HEK293T (cell line): ENCODE measurements at regions not wholly inside any gene's neighbourhood (a gene's known extent, or its start where the extent isn't known, plus 50 kb on each side); places are given as distances from the start of the nearest gene placed in this dataset.

Experiments used
- CTBP1 ChIP-seq: fragments of 450-650 bp; IDR thresholded peaks from 2 replicates; pipeline ENCODE4 v1.6.1; 2016; ENCODE audit warnings: borderline replicate concordance
- FOXA1 ChIP-seq: fragments of 450-650 bp; IDR thresholded peaks from 2 replicates; pipeline ENCODE4 v1.6.1; 2016; ENCODE audit warnings: mild to moderate bottlenecking
- FOXK2 ChIP-seq: fragments of 450-650 bp; IDR thresholded peaks from 2 replicates; pipeline ENCODE4 v1.6.1; 2016; ENCODE audit warnings: mild to moderate bottlenecking
- FOXM1 ChIP-seq: fragments of 450-650 bp; IDR thresholded peaks from 2 replicates; pipeline ENCODE4 v1.6.1; 2017; ENCODE audit warnings: mild to moderate bottlenecking, borderline replicate concordance
- HDGF ChIP-seq: fragments of 450-650 bp; IDR thresholded peaks from 2 replicates; pipeline ENCODE4 v1.6.1; 2017; ENCODE audit warnings: antibody characterized with exemption, borderline replicate concordance
- SP1 ChIP-seq: fragments of 450-650 bp; IDR thresholded peaks from 2 replicates; pipeline ENCODE4 v1.6.1; 2017
- SUZ12 ChIP-seq: fragments of 450-650 bp; IDR thresholded peaks from 2 replicates; pipeline ENCODE4 v1.6.1; 2016; ENCODE audit warnings: mild to moderate bottlenecking
- ZNF384 ChIP-seq: fragments of 450-650 bp; IDR thresholded peaks from 2 replicates; pipeline ENCODE4 v1.6.1; 2016

DNA sequence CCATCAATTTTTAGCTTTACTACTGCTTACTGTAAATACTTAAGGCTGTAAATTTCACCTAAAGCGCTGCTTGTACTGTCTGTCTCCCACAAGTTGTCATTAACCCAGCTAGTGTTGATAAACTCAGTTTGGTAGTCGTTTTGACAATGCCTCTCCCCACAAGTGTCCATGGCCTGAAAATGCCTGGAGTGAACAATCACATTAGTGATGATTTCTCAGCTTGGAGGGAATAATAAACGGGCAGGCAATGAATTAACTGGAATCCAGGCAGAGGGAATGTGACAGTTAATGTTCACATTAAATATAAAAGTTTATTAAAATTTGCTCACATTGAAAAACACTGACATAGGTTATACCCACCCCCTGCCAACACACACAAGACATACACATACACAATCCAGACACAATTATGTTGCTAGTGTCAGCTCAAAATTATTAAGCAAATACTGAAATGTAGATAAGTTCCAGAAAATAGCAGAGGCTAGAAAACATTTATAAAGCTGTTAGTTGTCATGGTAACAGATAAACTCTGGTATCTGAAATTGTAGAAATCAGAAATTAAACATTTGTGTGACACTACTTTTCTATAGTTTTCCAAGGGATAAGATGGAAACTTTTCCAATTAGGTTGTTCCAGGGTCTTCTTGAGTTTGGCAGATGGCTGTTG lies 341.9 kb downstream of the DIRAS2 start:
- TF ChIP-seq FOXM1 (no peak), FOXA1 (no peak), FOXK2 (no peak), ZNF384 (no peak), SUZ12 (no peak), HDGF (no peak), SP1 (no peak), CTBP1 (no peak)
